CD4-positive, alpha-beta T cell treated with Interferon alpha-2 for 1 hour (primary cell): ENCODE measurements at regions not wholly inside any gene's neighbourhood (a gene's known extent, or its start where the extent isn't known, plus 50 kb on each side); places are given as distances from the start of the nearest gene placed in this dataset.

Source experiments
- DNase-seq, 2 donors: peaks; one replicate each; pipeline ENCODE4 v3.0.0-alpha.2; 2020 to 2022

DNA sequence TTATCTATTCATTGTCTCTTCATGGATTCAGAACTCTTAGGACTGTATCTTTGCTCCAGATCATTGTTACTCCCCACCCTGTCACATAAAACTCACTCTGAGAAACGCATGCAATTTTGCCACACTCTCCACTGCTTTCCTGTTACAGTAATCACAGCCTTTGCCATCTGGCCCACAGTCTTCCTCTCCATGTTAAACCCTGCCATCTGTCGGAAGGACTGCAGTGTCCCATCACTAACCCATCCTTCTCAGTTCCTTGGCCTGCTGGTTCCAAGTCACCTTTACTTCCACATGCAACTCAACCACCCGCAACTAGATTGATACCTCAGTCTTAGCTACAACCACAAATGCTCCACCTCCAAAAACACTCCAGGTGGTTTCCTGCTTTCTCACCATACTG, 308.7 kb upstream of the FAM241A start:
- no peak for DNase-seq

DNA sequence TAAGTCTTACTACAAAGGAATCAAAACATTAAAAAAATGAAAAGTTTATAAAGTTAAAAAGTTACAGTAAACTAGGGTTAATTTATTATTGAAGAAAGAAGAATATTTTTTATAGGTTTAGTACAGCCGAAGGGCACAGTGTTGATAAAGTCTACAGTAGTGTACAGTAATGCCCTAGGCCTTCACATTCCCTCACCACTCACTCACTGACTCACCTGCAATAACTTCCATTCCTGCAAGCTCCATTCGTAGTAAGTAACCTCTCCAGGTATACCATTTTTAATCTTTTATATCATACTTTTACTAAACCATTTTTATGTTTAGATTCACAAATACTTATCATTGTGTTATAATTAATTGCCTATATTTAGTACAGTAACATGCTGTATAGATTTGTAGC, 307.5 kb upstream of the FAM241A start:
- DNase-seq: no peak

DNA sequence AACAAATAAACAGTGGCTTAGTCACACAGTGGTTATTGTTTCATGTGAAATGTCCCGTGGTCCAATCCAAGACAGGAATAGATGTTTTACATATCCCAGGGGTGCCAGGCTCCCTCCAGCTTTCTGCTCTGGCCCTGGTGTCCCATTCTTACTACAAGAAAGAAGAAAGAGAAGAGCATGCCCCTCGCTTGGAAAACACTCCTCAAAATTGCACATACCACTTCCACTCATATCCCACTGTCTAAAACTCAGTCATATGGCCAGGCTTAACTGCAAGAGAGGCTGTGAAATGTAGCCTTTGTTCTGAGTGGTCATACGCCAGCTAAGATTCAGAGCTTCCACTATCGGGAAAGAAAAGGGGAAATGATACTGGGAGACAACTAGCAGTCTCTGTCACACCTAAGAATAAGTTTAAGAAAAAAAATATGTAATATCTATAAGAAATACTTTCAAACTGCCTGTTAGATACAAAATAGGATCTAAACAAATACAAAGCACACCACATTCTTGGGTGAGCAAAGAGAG, 306.8 kb upstream of the FAM241A start:
- DNase-seq: no peak

DNA sequence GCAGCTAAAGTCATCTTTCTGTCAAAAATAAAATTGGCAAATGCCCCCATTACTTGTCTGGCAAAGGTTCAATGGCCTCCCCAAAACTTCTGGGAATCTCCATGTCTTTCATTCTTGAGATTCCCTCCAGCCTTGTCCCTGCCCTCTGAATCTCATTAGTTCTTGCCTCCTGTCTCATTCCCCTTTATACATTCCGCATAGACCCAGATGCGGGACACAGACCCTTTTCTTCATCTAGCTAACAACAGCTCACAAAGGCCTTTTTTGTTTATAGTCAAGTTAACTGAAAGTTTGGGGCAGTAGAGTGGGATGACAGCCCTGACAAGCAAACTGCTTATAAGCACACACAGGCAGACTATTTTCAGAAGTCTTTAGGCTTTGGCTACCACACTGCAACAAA, 306.1 kb upstream of the FAM241A start:
- no peak for DNase-seq

DNA sequence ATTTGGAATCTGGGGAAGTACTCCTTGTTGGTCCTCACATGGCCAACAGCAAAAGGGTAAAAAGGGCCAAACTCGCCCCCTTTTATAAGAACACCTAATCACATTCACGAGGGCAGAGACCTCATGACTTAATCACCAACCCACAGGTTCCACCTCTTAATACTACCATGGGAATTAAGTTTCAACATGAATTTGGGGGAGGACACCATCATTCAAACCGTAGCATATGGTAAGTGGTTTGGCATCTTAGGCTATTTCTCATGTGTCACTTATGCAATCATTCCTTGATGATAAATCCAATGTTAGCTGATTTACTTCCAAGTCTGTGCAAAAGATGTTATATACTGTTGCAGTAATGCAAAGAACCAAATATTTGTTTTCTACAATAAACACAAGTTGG, 302.9 kb upstream of the FAM241A start:
- DNase-seq: no peak

DNA sequence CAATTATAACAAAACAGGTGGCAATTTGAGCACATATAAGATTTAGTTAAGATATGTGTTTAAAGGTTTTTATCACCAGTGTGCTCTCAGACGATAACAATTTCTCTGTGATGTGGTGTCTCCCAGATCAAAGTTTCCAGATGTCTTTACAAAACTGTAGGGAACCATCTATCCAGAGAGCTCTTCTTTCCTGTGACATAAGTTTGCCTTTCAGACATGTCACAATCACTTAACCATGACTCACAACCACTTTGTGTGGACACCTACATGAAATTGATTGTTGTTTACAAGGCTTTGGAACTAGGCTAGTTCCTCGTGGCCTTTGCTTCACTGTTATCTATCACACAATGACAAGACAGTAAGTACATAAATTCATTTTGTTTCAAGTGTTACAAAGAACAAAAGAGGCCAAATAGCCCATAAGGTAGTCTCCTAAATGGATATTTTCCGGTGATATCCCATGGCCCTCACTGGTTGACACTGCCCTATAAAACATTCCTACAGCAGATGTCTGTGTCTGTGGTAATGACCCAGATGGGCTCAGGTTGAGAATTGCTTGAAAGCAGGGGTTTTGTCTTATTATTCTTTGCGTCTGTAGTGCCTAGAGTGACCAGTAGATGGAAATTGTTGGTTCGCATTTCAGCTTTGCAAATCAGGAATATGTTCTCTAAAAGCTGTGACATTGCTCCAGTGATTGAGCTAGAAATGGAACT, 297.8 kb upstream of the FAM241A start:
- DNase-seq: no peak

DNA sequence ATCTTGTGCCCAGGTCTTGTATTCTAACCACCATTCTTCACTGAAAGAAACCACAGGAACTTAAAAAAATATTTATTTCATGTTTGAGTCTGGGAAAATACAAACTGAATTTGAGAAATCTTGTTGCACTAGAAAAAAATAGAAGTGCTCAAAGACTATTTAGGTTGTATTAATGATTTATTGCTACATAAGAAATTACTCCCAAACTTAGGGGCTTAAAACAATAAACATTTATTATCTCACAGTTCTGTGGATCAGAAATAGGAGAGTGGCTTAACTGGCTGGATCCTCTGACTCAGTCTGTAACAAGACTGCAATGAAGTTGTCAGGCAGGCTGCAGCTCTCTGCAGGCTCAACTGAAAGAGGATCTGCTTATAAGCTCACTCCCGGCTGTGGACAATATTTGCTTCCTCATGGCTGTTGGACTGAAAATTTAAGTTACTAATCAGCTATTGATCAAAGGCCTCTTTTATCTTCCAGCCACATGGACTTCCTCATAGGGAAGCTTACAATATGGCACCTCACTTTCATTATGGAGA, 295.4 kb upstream of the FAM241A start:
- DNase-seq: no peak

DNA sequence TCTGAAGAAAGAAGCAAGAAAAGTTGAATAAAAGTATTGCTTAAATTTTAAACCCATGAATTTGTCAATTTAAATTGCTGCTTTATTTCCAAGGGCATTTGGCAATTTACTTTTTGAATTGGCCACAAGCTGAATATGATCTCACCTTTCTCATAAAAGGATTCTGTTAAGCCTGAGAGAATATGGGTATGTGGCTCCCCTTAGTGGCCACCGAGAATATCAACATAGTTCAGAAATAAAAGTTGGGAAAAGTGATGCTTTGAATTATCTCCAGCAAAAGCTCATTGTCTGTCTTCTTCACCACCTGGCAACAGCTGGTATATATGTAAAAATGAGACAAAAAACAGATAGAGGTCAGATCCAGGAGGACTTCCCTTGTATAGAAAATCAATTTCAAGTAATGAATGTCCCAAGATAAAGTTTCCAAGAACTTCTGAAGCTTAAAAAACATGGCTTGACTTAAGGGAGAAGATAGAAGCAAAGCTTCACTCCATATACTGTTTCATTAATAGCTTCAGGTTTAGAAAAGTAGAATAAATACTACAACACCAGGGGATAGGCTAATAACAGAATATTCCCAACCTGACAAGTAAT, 290.7 kb upstream of the FAM241A start:
- no peak for DNase-seq

DNA sequence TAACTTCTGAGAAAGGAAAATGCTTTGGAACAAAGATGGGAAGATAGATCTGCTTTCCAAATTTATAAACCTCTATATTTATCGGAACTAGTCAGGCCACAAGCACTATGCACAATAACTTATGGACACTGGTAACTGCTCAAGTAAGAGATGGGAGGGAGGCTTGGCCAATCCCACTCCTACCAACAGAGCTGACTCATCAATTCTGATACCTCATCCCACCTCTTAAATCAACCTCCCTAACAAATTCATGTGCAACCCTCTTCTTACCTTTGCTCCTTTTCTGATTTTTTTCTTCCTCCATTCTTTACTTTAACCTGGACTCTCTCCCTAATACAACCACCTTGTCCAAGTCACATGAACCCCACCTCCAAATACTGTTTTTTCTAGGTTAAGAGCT, 289.9 kb upstream of the FAM241A start:
- DNase-seq: no peak

DNA sequence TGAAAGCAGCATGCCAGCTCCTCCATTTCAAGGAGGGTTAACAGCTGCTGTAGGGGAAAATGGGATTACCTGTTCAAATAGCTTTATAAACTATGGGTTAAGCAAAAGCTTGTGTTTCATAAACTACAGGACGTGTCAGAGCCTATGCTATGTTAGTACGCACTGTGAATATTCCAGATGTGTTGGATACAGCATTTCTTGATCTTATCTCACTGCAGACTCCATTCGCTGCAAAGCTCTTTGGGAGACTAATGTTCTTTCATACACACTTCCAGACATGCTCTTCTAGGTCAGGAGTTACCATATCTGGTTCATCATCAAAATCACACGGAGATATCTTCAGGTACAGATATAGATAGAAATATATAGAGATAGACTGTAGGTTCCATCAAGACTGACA, 281.2 kb upstream of the FAM241A start:
- DNase-seq: no peak

DNA sequence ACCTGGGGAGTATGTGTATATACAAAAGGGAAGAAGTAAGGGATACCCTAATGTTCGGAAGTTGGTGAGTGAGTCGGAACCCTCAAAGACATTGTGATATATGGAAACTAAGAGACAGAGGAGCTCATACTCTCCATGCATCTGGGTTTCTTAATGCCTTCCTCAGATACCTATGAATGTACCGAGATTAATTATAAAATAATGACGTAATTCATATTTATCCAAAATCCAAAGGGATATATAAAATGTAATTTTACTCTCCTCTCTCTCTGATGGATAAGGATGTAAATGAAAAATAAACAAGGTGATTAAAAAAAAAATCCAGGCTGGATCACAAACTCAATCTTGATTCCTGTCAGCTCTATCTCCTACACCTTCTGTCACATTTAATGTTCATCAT, 275.9 kb upstream of the FAM241A start:
- no peak for DNase-seq

DNA sequence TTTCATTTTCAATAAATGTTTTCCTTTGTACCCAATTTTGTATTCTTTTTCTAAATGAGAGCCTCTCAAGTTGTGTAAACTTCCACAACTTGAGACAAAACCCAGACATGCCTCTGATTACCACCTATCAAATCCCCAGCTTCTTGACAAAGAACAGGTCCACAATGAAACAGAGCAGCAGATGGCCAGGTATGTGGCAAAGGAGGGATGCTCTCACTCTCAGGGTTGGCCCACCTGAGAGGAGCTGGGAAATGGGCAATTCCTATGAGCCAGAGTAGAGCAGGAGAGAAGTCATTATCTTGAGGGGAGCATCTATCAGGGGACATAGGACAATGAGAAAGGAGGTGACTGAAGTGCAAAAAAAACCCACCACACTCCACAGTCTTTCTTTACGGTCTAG, 273.5 kb upstream of the FAM241A start:
- no peak for DNase-seq

DNA sequence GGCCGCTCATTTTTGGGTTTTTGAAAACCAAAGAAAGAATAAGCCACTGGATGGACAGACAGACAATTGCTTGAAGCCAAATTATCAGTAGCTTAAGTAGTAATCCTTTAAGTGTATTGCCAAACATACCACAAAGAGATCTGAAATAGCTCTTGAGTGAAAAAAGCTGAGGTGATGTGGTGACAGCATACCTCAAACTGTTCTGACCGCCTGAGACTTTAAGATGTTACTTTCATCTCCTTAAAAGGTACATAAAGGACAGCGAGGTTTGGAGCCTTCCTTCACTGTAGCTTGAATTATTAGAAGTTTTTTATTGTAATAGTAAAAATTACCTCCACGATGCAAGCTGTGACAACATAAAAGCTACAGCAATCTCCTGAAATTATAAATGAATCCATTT, 271.5 kb upstream of the FAM241A start:
- no peak for DNase-seq

DNA sequence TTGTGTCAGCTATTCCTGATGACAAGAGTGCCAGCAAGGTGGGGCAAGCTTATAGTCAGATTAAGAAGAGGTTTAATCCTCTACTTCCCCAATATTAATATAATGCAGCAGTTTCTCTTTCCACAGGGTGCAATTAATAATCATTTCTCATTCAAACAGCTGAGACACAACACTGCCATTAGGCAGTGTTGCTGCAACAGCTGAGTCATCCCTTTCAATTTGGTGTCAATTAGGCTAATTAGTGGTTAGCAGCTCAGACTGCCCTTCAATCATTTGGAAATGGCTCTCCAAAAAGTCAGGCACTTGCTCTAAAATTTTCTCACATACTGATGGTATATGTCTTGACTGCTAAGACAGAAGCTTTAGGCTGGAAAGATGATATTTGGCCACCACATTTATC, 265.7 kb upstream of the FAM241A start:
- no peak for DNase-seq

DNA sequence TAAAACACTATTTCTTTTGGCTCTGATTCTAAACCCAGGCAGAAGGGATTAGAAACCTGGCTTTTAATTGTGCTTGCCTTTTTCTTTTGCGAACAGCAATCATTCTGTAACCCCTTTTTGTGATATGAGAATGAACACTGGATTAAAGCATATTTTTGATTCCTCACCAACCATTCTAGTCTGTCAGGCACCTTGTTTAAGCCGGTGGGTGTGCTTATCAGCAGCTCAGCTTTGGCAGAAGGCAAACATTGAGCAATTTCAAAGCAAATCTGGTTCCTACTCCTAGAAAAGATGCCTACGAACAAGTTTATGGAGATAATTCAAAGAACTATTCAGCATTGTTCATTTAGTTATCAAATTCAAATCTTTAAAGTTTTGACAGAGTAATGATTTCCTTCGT, 265.1 kb upstream of the FAM241A start:
- DNase-seq: no peak

DNA sequence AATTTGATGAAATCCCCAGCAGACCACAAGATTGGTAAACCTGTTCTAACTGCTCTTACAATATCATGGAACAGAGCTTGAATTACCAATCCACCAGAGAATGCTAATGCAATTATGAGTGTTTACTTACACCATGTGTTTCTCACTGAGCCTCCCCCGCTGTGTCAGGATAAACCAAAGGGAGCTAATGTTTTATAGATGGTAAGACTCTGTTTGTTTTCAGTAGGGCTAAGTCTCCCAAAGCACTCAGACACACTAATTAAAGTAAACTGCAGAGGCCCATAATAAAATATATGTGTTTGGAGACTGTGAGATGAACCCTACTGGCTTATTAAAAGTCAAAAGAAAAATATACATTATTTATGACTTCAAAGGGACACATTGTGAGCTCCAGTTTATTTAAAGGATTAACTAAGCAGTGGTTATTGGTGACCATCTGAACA, 261.7 kb upstream of the FAM241A start:
- no peak for DNase-seq

DNA sequence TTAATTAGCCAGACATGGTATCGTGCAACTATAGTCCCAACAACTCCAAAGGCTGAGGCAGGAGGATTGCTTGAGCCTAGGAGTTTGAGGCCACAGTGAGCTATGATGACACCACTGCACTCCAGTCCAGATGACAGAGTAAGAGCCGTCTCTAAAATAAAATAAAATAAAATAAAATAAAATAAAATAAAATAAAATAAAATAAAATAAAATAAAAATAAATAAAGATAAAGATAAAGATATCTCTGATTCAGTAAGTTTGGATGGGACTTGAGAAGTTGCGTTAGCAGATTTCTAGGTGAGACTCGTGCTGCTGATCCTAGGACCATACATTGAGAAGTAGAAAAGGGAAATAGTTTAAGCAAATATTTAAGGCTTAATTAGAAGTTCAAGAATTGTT, 254.8 kb upstream of the FAM241A start:
- DNase-seq: no peak

DNA sequence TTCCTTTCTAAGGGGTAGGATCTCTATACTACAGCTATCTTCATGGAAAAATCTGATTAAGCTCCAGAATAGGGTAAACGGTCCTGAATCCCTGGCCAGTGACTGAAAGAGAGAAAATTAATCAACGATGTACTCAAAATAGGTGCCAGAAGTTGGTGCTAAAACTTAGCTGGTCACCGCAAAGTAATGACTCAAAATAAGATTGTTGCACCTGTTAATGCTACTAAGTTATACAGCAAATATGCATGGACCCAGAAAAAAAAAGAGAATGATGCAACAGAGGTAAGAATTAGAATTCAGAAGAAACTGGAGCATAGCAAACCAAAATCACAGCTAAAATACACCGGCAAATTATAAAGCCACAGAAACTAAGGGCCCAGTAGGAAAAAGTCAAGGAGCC, 239.7 kb upstream of the FAM241A start:
- no peak for DNase-seq

DNA sequence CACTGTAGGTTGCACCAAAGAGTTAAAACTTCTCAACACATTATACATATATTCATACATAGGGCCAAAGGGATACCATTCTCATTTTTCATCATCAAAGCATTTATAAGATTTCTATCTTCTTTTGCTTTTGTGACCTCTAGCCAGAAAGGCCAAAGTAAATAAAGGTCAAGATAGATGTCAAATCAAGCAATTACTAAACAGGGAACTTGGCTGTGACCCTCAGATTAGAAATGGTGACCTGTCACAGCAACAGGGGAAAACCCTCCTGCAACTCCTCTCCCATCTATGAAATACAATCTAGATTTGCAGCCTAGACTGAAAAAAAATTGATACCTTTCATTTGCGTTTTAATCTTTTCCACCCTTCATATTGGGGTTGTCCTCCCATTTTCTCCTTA, 225.6 kb upstream of the FAM241A start:
- DNase-seq: no peak

DNA sequence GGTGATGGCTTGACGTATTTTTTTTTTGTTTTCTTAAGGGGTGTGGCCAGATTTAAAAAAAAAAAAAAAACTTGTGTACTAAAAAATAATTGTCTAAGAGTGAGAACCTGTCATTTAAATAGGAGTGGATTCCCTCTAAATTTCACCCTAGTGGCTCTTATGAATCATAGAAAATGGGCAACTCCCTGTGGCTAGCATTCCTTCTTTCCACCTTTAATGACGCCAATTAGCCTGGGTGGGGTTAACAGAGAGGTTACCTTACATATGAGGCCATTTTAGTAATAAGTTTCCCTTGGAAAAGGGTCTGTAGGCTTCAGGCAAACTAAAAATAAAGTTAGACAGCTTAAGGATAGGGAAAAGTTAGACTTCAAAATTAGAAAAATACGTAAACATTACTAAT, 223.5 kb upstream of the FAM241A start:
- DNase-seq: no peak

DNA sequence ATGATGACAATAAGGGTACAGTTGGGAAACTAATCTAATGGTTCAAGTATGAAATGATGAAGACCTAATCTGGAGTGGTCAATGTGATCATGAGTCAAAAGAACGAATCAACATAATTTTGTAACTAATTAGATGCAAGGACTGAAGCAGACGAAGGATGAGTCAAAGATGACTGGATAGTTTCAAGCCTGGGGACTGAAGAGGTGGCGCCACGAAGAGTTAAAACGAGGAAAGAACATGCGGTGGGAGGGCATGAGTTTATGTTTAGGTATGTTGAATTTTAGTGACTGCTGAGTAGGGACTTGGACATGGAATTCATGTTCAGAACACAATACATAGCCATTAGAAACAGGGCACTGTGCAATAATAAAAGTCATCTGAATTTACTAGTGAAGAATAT, 221.5 kb upstream of the FAM241A start:
- no peak for DNase-seq

DNA sequence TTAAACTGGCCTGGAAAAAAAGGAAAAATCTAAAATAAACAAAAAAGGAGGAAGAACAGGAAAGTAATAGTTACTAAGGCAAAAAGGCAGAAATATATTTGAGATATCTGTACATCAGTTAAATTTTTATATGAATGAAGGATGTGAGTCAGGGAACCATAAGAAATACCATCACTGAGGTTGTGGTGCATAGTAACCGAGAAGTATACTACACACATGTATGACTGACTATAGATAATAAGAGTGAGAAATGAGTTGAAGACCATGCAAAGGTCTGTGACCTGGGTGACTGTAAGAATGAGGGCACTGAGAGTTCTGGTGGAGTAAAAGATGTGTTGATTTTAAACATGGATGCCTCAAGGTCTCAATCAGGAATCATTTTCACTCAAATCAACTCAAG, 220.6 kb upstream of the FAM241A start:
- DNase-seq: no peak

DNA sequence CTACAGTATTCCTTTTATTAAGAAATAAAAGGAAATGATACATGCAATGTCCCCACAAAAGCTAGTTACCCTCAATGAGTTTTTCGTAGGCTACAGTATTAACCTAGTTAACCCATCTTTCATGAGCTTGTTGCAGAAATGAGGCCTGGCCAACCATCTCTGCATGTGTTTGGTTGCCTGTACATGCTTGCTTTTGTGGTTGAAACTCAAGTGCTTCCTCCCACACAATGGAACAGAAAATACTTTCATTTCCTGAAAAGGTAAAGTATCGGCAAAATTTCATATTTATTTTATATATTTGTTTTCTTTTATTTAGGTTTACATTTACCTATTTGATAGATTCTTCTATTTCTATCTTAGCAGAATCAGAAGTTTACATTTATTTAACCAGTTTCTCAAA, 214.6 kb upstream of the FAM241A start:
- no peak for DNase-seq

DNA sequence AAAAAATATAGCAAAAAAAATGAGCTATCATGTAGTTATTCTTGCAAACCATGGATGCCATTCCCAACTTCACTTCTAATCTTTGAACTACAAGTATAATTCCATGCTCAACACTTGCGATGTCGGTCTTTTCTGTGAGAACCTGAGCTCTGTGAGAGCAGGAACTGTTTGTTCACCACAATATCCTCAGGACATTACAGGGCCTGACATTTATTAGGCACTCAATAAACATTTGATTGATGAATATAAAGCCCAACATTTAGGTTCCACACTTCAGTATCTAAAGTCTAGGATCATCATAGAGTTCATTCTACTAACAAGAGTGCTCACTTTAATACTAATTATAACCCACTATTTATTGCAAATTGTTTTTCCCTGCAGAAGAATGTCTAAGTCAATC, 211.6 kb upstream of the FAM241A start:
- no peak for DNase-seq

DNA sequence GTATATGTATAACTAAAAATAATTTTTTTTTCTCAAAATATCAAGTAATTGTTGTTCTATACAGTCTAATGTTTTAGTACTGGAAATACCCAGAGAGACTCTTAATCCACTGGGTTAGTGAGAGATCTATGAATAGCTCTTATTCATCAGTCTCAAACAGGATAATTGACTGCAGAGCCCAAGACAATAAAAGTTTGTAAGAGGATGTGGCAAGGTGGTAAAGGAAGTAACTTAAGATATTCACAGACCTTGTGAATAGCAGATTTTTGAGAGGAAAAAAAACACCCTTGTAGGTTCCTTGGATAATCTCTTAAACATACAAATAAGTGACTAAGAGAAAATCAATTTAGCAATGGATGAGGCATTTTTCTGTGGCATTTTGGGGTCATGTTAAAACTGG, 210.9 kb upstream of the FAM241A start:
- no peak for DNase-seq
